CD4-positive, alpha-beta T cell treated with Interferon alpha-2 for 1 hour (primary cell): ENCODE measurements at regions not wholly inside any gene's neighbourhood (a gene's known extent, or its start where the extent isn't known, plus 50 kb on each side); places are given as distances from the start of the nearest gene placed in this dataset.

ENCODE experiments used
- DNase-seq, 2 donors: peaks; one replicate each; pipeline ENCODE4 v3.0.0-alpha.2; 2020 to 2022

GRCh38 chr13:63699948-63700347, 2284.3 kb upstream of the PCDH20 start:
- DNase-seq, result no peak

GRCh38 chr13:63696055-63696454, 2280.4 kb upstream of the PCDH20 start:
- DNase-seq, result no peak

GRCh38 chr13:63693696-63694095, 2278.0 kb upstream of the PCDH20 start:
- DNase-seq, result no peak

DNA sequence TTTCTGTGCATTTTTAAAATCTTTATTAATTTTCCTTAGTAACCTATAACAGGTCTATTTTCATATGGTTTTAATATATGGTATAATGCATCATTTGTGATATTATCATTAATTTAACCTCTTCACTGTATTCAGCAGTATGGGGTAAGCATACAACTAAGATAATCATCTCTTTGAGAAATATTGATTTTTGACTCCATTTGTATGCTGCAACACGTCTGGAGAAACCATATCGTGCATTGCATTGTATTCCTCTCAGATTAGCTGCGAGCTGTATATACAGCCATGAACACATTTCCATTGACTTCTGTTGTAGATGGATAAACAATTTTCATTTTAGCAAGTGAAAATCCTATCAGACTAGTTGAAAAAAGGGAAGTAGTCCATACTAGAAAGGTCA, 2275.8 kb upstream of the PCDH20 start:
- no peak for DNase-seq

GRCh38 chr13:63690672-63691071, 2275.0 kb upstream of the PCDH20 start:
- DNase-seq, result no peak

- no peak for DNase-seq
These were observed 2269.2 kb upstream of the PCDH20 start for GRCh38 chr13:63684822-63685221.

DNA sequence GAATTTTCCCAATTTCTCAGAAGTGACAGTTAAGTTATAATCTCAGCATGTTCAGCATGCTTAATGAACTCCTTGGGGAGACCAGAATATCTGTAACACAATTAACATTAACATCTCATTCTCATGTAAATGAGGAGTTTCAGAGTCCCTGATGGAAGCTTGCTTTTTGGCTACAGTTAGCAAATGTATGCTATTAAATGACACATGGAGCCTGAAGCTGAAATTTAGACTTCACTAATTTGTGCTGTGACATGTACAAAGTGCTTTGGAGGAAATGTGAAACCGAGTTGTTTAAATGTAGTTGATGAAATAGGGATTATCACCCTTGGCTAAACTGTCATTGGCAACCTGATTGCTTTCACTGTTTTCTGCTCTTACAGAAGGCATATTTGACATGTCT, 2265.1 kb upstream of the PCDH20 start:
- DNase-seq, result no peak

GRCh38 chr13:63671296-63671695, 2255.6 kb upstream of the PCDH20 start:
- no peak for DNase-seq

DNA sequence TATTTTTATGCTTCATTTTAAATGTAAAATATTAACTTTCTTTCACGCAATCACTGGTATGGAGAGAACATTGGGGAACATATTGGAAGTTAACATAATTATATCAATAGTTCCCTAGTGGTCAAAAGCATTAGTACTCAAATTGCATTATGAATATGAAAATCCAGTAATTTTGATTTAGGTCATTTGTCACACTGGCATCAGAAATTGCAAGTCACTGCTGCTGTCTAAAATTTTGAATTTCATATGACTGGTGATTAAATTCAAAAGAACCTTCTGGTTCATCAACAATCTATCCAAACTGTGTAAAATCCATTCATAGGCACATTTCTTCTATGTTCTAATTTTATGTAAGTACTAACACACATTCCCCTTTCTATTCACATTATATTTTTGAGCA, 2235.7 kb upstream of the PCDH20 start:
- no peak for DNase-seq

GRCh38 chr13:63643543-63643942, 2227.9 kb upstream of the PCDH20 start:
- no peak for DNase-seq

DNA sequence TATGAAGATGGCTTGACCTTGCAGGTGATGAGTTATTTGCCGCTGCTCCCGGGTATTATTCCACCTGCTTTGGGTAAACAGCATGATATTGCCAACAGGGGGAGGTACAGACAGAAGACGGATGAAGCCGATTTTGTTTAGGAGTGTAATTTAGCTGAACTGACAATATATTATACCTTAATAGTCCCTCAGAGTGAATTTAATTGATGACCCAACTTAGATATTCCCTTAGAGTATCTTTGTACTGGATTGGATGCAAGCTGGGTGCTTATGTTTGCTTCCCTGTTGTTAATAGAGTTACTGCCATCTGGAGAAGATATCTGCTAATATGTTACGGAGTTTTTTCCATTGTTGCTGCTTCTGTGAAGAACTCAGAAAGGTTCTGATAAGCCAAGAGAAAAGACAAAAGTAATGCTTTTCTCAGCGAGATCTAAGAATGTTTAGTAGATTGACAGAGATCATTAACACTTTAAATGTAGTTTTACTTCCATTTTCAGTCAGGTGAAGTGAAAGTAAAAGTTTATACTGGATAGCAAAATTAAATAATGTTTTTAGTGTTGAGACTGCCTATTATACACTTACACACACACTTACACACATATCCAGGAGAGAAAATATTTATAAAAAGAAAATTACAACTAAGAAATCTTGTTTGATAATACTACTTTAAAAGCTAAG, 2220.8 kb upstream of the PCDH20 start:
- DNase-seq, result peak in 1 of 2 donors; percentile 2

DNA sequence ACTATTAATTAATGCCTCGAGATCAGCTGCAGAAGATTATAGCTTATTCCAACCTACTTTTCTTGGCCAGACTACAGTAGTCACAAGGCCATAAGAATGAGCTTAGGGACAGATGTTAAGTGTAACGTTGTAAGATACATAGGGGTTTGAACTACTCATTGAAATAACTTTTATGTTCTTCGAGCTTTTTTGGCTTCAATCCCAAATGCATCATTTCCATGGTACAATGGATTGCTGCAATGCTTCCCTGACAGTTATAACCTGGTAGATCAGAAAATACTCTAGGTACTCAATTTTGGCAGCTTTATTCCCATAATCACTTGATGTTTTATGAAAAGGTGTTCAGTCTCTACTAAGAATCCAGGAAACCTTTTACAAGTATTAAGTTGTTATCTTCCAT, 2216.7 kb upstream of the PCDH20 start:
- DNase-seq, result no peak

DNA sequence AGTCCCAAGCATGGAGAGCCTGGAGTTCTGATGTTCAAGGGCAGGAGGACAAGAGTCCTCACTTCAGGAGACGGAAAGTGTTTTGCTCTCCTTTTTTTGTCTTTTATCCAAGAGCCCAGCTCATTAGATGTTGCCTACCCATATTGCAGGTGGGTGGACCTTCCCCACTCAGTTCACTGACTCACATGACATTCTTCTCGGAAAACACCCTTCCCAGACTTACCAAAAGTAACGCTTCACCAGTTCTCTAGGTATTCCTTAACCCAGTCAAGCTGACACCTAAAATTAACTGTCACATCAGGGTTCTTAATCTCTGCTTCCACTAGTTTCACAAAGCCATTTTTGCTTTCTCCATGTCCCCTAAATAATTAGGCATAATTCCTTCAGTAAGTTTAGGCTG, 2215.4 kb upstream of the PCDH20 start:
- no peak for DNase-seq

GRCh38 chr13:63629591-63629990, 2213.9 kb upstream of the PCDH20 start:
- DNase-seq, result no peak

- no peak for DNase-seq
These were observed 2212.7 kb upstream of the PCDH20 start for GRCh38 chr13:63628310-63628709.

DNA sequence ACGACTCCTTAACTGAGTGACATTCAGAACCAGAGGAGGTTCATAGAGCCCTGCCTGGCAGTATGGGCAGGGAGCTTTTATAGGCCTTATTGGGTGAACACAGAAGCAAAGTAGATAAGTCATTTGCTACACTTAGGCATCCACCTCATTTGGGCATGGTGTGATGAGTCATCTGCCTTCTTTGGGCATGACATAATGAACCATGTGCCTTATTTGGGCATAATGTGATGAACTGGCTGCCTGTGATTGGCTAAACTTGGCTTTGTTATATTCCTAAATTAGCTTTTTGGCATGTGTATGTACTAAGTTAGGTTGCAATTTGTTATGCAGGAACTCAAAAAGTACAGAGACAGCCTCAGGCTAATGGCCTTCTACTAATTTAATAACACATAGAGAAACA, 2210.2 kb upstream of the PCDH20 start:
- no peak for DNase-seq

GRCh38 chr13:63614874-63615612, 2199.4 kb upstream of the PCDH20 start:
- DNase-seq, result no peak

- DNase-seq, result no peak
These were observed 2191.5 kb upstream of the PCDH20 start for GRCh38 chr13:63607153-63607552.

DNA sequence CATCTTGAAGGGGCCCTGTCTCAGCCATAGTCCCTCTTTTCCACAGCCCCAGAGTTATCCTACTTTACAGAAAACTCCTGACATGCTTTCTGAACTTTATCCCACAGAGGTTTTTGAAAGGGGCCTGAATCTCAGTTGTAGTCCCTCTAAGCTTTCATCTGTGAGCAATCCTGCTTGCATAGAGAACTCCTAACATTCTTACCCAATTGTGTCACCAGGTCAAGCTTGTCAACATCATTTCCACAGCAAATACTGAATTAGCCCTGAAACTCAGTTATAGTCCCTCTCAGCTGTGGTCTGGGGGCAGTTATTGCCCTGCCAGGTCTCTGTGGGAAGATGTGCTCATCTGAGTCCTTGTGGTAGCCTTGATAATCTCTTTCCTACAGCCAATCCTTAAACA, 2190.3 kb upstream of the PCDH20 start:
- DNase-seq, result no peak

DNA sequence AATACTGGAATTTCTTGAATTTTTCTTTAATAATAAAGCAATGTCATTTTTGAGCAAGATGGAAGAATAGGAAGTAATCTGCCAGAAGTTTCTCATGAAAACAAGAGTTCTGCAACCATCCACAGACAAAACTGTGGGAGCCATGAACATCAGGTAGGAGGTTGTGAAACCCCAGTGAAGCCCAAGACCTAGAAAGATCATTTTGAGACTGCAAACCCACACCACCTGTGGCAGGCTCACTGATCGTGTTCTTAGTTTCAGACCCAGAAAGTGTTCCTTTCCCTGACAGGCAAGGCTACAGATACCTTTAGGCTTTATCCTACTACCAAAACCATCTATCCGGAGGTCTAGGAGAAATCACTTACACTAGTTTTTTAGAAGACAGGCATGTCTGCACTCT, 2189.8 kb upstream of the PCDH20 start:
- DNase-seq, result no peak

- DNase-seq, result no peak
These were observed 2180.2 kb upstream of the PCDH20 start for GRCh38 chr13:63595811-63596210.

DNA sequence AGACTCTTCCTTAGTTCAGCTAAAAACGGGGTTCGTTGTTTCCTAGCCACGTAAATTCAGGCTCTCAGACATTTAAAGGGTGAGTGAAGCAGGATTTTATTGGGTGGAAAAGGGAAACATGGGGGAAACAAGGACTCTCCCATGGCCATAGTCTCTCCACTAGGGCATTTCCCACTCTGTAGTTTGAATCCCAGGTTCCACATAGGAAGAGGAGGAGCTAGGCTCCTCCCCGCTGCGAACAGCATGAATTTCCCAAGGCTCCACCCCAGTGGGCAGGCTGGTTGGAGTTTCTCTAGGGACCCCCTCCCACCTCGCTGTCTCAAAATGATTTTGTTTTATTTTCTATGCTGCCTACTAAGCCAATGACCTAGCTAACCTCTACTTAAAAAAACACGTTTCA, 2170.8 kb upstream of the PCDH20 start:
- DNase-seq, result no peak

DNA sequence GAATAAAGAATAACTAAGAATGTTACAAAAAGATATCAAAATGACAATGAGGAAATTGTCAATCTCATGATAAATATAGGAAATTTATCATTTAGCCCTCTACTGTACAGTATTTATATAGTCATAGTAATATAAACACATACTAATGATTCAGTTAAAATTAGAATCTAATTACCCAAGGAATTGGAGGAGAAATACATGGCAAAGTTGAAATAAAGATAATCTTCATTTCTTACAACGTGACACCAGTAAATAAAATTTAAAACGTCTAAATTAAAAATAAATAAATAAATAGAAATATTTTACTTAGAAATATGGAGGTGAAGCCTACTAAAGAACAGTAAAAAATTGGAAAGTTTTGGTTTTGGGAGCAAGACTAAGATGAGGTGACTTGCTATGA, 2163.1 kb upstream of the PCDH20 start:
- DNase-seq, result no peak

- no peak for DNase-seq
These were observed 2151.4 kb upstream of the PCDH20 start for GRCh38 chr13:63567031-63567430.

DNA sequence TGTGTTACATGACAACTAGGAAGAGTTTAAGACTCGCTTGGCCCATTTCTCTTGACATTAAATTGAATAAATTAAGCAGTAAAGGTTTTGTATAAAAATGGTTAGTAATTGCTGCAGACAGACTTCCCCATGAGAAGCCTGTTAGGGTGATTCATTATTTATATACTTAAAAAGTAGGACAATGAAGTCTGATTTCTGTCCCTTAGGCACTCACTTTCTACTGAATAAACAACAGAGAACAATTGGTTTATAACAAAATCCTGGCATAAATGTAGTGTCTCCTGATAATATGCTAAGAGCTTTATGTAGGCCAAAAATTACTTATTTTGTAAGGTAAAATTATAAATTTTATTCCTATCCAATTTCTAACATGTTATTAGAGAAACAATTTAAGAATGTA, 2138.5 kb upstream of the PCDH20 start:
- DNase-seq, result no peak
